Sigmoid colon (tissue), 6 donors: ENCODE measurements at regions not wholly inside any gene's neighbourhood (a gene's known extent, or its start where the extent isn't known, plus 50 kb on each side); places are given as distances from the start of the nearest gene placed in this dataset.
"Not testable (repeated sequence)": the region's sequence is repeated elsewhere in the genome, so short reads cannot be mapped to it uniquely, and the experiment has no call there.

Experiments
- DNase-seq: peaks from one replicate; pipeline ENCODE4 v3.0.0-alpha.2; 2019
- H3K27ac ChIP-seq, 4 donors: fragments of 200-600 bp; sonication (generic); one replicate each; pipeline ENCODE4 v1.5.1; 2016 to 2019; ENCODE audit warnings: mild to moderate bottlenecking in 1 of 4
- H3K27me3 ChIP-seq, 3 donors: fragments of 200-600 bp; sonication (generic); one replicate each; pipeline ENCODE4 v1.5.1; 2019; ENCODE audit warnings: mild to moderate bottlenecking in 1 of 3
- H3K36me3 ChIP-seq, 4 donors: fragments of 200-600 bp; sonication (generic); one replicate each; pipeline ENCODE4 v1.5.1; 2016 to 2019
- H3K4me1 ChIP-seq, 4 donors: fragments of 200-600 bp; sonication (generic); one replicate each; pipeline ENCODE4 v1.5.1; 2017 to 2019
- H3K4me3 ChIP-seq, 4 donors: fragments of 200-600 bp; sonication (generic); one replicate each; pipeline ENCODE4 v1.5.1; 2017 to 2019; ENCODE audit warnings: mild to moderate bottlenecking in 2 of 4, moderate library complexity in 1 of 4
- H3K9me3 ChIP-seq, 4 donors: fragments of 200-600 bp in 3 of 4; sonication (generic) in 3 of 4; one replicate each; pipeline versions ENCODE4 v1.5.1 to v1.6.1; 2013 to 2019
- CTCF ChIP-seq, 4 experiments: fragments of 450-650 bp in 3 of 4; fragments of 200-600 bp in 1 of 4; IDR thresholded peaks; one replicate each; pipeline ENCODE4 v1.5.1; 2016 to 2019; ENCODE audit warnings: antibody characterized with exemption in 4 of 4, mild to moderate bottlenecking in 3 of 4, moderate library complexity in 2 of 4
- EP300 ChIP-seq, 4 donors: sonication (generic); formaldehyde crosslinking; IDR thresholded peaks; one replicate each; pipeline ENCODE4 v1.6.1; 2017; ENCODE audit warnings: antibody characterized with exemption in 4 of 4
- POLR2A ChIP-seq, 2 donors: fragments of 450-650 bp; IDR thresholded peaks; one replicate each; pipeline ENCODE4 v1.6.1; 2016; ENCODE audit warnings: antibody characterized with exemption in 2 of 2, mild to moderate bottlenecking in 2 of 2, moderate library complexity in 2 of 2
- POLR2AphosphoS5 ChIP-seq, 4 donors: sonication (generic); formaldehyde crosslinking; IDR thresholded peaks; one replicate each; pipeline ENCODE4 v1.6.1; 2017; ENCODE audit warnings: antibody characterized with exemption in 4 of 4
- WGBS, 2 donors: extraction: QIAGEN DNeasy Blood & Tissue Kit; methylation state at CpG; one replicate each; pipeline ENCODE4 v1.1.7; 2013; 5-methylcytosine and 5-hydroxymethylcytosine counted together
- intact Hi-C: fragments of 100-400 bp; cut with DNase I; formaldehyde crosslinking; loops from one replicate; pipeline ENCODE4 v1.15.1; 2023
- donor health status: healthy with polysubstance abuse.
- donor health status: healthy.

- 72 to 85% methylated on average over 2 of the region's 2 CpGs for WGBS, 2 donors
- no peak overlapping the region for H3K4me3 ChIP-seq
- intact Hi-C loops, result no loop called here
- no peaks in the 10 kb centered on the region for H3K27me3 ChIP-seq
- H3K27ac ChIP-seq, result no peak overlapping the region
- no peaks in the 10 kb centered on the region for H3K4me1 ChIP-seq
- no peaks in the 10 kb centered on the region for H3K36me3 ChIP-seq
- H3K9me3 ChIP-seq, result no peaks in the 10 kb centered on the region
- DNase-seq, result no peak
- no peak for TF ChIP-seq POLR2AphosphoS5 (IDR thresholded peaks at IDR 0.05)
- no peak for TF ChIP-seq EP300 (IDR thresholded peaks at IDR 0.05)
- TF ChIP-seq CTCF (IDR thresholded peaks at IDR 0.05), result no peak
These were observed 608.6 kb downstream of the COL12A1 start for GRCh38 chr6:74597266-74597665.

GRCh38 chr6:74596588-74596987 lies 609.3 kb downstream of the COL12A1 start:
- DNase-seq, result no peak
- no peaks in the 10 kb centered on the region for H3K4me1 ChIP-seq
- no peaks in the 10 kb centered on the region for H3K9me3 ChIP-seq
- H3K36me3 ChIP-seq, result no peaks in the 10 kb centered on the region
- TF ChIP-seq EP300 (IDR thresholded peaks at IDR 0.05), result no peak
- TF ChIP-seq CTCF (IDR thresholded peaks at IDR 0.05), result no peak
- no peak for TF ChIP-seq POLR2AphosphoS5 (IDR thresholded peaks at IDR 0.05)
- no peak for TF ChIP-seq POLR2A (IDR thresholded peaks at IDR 0.05)
- H3K27ac ChIP-seq, result no peak overlapping the region
- intact Hi-C loops, result no loop called here
- H3K27me3 ChIP-seq, result no peaks in the 10 kb centered on the region
- H3K4me3 ChIP-seq, result no peak overlapping the region

- H3K27me3 ChIP-seq, H3K27ac ChIP-seq, H3K9me3 ChIP-seq, DNase-seq, H3K36me3 ChIP-seq, H3K4me3 ChIP-seq, H3K4me1 ChIP-seq, intact Hi-C loops: not testable (repeated sequence)
- 37 to 71% methylated on average over 2 of the region's 4 CpGs for WGBS, 2 donors
These were observed 611.5 kb downstream of the COL12A1 start for GRCh38 chr6:74594350-74594749.

- WGBS, 2 donors, result 92 to 94% methylated on average over 5 of the region's 5 CpGs
- Histone ChIP-seq H3K36me3 (no peaks in the 10 kb centered on the region), H3K9me3 (no peaks in the 10 kb centered on the region), H3K4me3 (no peak overlapping the region), H3K27me3 (no peaks in the 10 kb centered on the region), H3K4me1 (peaks cover 0 to 10% (median 0%) of the 10 kb centered on the region in 4 donors), H3K27ac (no peak overlapping the region)
- no peak for DNase-seq
- no peak for TF ChIP-seq CTCF (IDR thresholded peaks at IDR 0.05)
- TF ChIP-seq POLR2AphosphoS5 (IDR thresholded peaks at IDR 0.05), result no peak
- no peak for TF ChIP-seq EP300 (IDR thresholded peaks at IDR 0.05)
- TF ChIP-seq POLR2A (IDR thresholded peaks at IDR 0.05), result no peak
- intact Hi-C loops, result no loop called here
These were observed 617.6 kb downstream of the COL12A1 start for GRCh38 chr6:74588094-74588832.

GRCh38 chr6:74587386-74587785 lies 618.5 kb downstream of the COL12A1 start:
- Histone ChIP-seq H3K27ac (no peak overlapping the region), H3K9me3 (no peaks in the 10 kb centered on the region), H3K27me3 (no peaks in the 10 kb centered on the region), H3K36me3 (no peaks in the 10 kb centered on the region), H3K4me1 (peaks cover 0 to 10% (median 0%) of the 10 kb centered on the region in 4 donors), H3K4me3 (no peak overlapping the region)
- intact Hi-C loops, result no loop called here
- no peak for TF ChIP-seq POLR2A (IDR thresholded peaks at IDR 0.05)
- TF ChIP-seq EP300 (IDR thresholded peaks at IDR 0.05), result no peak
- WGBS, 2 donors, result 60 to 91% methylated on average over 2 of the region's 2 CpGs
- no peak for DNase-seq

GRCh38 chr6:74585753-74586152 lies 620.1 kb downstream of the COL12A1 start:
- no peaks in the 10 kb centered on the region for H3K36me3 ChIP-seq
- no peaks in the 10 kb centered on the region for H3K9me3 ChIP-seq
- H3K27ac ChIP-seq, result no peak overlapping the region
- H3K4me1 ChIP-seq, result peaks cover 0 to 10% (median 0%) of the 10 kb centered on the region in 4 donors
- DNase-seq, result no peak
- H3K27me3 ChIP-seq, result no peaks in the 10 kb centered on the region
- no peak overlapping the region for H3K4me3 ChIP-seq
- TF ChIP-seq EP300 (IDR thresholded peaks at IDR 0.05) (no peak), CTCF (IDR thresholded peaks at IDR 0.05) (no peak), POLR2A (IDR thresholded peaks at IDR 0.05) (no peak), POLR2AphosphoS5 (IDR thresholded peaks at IDR 0.05) (no peak)
- intact Hi-C loops, result no loop called here
